CD4-positive, CD25-positive, alpha-beta regulatory T cell (primary cell): ENCODE measurements at regions not wholly inside any gene's neighbourhood (a gene's known extent, or its start where the extent isn't known, plus 50 kb on each side); places are given as distances from the start of the nearest gene placed in this dataset.
"Not testable (repeated sequence)": the region's sequence is repeated elsewhere in the genome, so short reads cannot be mapped to it uniquely, and the experiment has no call there.

Experiments used
- ATAC-seq, 2 donors: fragments of 150-1000 bp; cut with Tn5 transposase; one replicate each; pipeline ENCODE4 v1.10.0; 2021; ENCODE audit warnings: low read depth in 2 of 2, moderate number of reproducible peaks in 2 of 2, moderate library complexity in 1 of 2
- DNase-seq, 3 donors: peaks; one replicate each; pipeline versions ENCODE4 v3.0.0 to v3.0.0-alpha.2; 2012 to 2022; ENCODE audit warnings: mixed read lengths in 1 of 3
- H3K27ac ChIP-seq: one replicate; pipeline ENCODE4 v1.7.0; 2013; ENCODE audit warnings: mild to moderate bottlenecking, low read length; ENCODE audit not compliant: insufficient read depth, poor library complexity, severe bottlenecking
- H3K27me3 ChIP-seq: one replicate; pipeline ENCODE4 v1.7.0; 2013; ENCODE audit warnings: low read length; ENCODE audit not compliant: control insufficient read depth, insufficient read depth
- H3K36me3 ChIP-seq: one replicate; pipeline ENCODE4 v1.7.0; 2013; ENCODE audit warnings: mild to moderate bottlenecking, low read length, moderate library complexity; ENCODE audit not compliant: control insufficient read depth, insufficient read depth
- H3K4me1 ChIP-seq: 2 replicates; pipeline ENCODE4 v1.7.0; 2013; ENCODE audit warnings: mild to moderate bottlenecking, low read length; ENCODE audit not compliant: insufficient read depth, control insufficient read depth, poor library complexity, severe bottlenecking
- H3K4me3 ChIP-seq: one replicate; pipeline ENCODE4 v1.7.0; 2013; ENCODE audit warnings: low read depth, mild to moderate bottlenecking, low read length, moderate library complexity
- H3K9me3 ChIP-seq, 2 experiments: 1 replicate in 1 of 2; 2 replicates in 1 of 2; pipeline ENCODE4 v1.7.0; 2013; ENCODE audit warnings: low read length in 2 of 2, mild to moderate bottlenecking in 1 of 2, moderate library complexity in 1 of 2; ENCODE audit not compliant: control insufficient read depth in 2 of 2
- H3K27ac Mint-ChIP-seq, 3 donors: one replicate each; pipeline ENCODE4 v1.8.0; 2020 to 2022; ENCODE audit warnings: mild to moderate bottlenecking in 3 of 3, mixed read lengths in 3 of 3, moderate library complexity in 2 of 3
- H3K27me3 Mint-ChIP-seq: one replicate; pipeline ENCODE4 v1.8.0; 2022; ENCODE audit warnings: mild to moderate bottlenecking, mixed read lengths
- H3K36me3 Mint-ChIP-seq: one replicate; pipeline ENCODE4 v1.8.0; 2020; ENCODE audit warnings: mixed read lengths
- H3K4me1 Mint-ChIP-seq, 4 donors: one replicate each; pipeline ENCODE4 v1.8.0; 2020 to 2022; ENCODE audit warnings: mixed read lengths in 4 of 4, mild to moderate bottlenecking in 1 of 4
- H3K4me3 Mint-ChIP-seq, 4 donors: one replicate each; pipeline ENCODE4 v1.8.0; 2020 to 2022; ENCODE audit warnings: mild to moderate bottlenecking in 4 of 4, mixed read lengths in 4 of 4, moderate library complexity in 3 of 4
- H3K9me3 Mint-ChIP-seq, 7 donors: one replicate each; pipeline ENCODE4 v1.8.0; 2020 to 2022; ENCODE audit warnings: mixed read lengths in 7 of 7, mild to moderate bottlenecking in 3 of 7, moderate library complexity in 2 of 7

DNA sequence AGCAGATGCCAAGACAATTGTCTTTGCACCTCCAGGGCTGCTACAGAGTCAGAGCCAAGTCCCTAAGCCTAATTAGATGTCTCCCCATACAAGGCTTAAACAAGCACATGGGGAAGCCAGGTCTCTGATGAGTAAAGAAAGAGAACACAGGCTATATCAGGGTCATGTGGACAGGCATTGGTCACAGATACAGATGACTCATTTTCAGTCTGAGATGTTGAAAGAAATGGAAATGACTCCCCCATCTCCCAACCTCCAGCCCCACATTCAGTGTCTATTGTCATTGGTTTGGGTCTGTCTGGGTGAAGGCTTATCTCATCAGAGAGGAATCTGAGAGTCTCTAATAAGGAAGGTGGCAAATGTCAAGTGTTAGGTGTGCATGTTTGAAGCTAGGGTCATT lies 290.1 kb upstream of the KIAA1217 start:
- no peak for ATAC-seq
- Histone ChIP-seq H3K4me3 (no peak overlapping the region), H3K27me3 (no peaks in the 10 kb centered on the region), H3K9me3 (no peaks in the 10 kb centered on the region), H3K27ac (no peak overlapping the region), H3K36me3 (no peaks in the 10 kb centered on the region), H3K4me1 (no peaks in the 10 kb centered on the region)
- H3K27ac Mint-ChIP-seq, result no peak overlapping the region
- no peaks in the 10 kb centered on the region for H3K4me1 Mint-ChIP-seq
- peaks cover 0 to 17% (median 2%) of the 10 kb centered on the region in 7 donors for H3K9me3 Mint-ChIP-seq
- H3K27me3 Mint-ChIP-seq, result peaks cover 5% of the 10 kb centered on the region
- H3K36me3 Mint-ChIP-seq, result no peaks in the 10 kb centered on the region
- DNase-seq, result no peak
- H3K4me3 Mint-ChIP-seq, result no peak overlapping the region

DNA sequence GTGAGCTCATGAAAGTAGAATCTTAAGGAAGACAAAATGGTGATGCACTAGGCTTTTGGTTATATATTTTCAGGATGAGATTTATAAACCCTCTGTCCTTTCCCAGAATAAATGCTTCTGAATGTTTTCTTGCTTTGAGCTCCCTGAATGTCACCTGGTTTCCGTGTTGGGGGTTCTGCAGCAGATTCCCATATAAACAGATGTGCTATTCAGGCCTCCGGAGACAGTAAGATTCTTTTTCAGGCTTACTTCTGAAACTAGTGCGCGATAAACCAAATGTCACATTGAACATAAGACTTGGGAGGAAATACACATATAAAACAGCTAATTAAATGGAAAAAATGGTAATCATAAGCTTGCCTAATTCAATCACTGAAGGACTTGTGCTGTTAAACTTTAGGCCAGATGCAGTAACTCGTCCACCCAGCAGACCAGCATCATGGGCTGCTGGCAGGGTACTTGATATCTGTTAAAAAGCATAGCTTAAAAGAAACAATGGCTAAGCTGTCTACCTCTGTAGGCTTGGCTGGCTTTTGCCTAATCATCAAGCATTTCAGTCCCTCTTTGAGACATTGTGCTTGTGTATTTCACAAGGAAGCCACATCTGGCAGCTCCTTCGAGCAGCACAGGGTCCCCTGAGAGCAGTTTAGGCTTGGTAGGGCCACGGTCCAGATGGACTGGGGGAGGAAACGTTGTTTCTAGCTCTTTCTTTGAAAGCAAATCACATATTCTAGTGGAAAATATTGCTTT lies 281.2 kb upstream of the KIAA1217 start:
- no peak overlapping the region for H3K27ac ChIP-seq
- H3K36me3 ChIP-seq, result no peaks in the 10 kb centered on the region
- H3K27me3 Mint-ChIP-seq, result no peaks in the 10 kb centered on the region
- H3K27ac Mint-ChIP-seq, result no peak overlapping the region
- ATAC-seq (no peak), DNase-seq (no peak)
- H3K4me1 ChIP-seq, result no peaks in the 10 kb centered on the region
- H3K4me3 Mint-ChIP-seq, result no peak overlapping the region
- H3K9me3 ChIP-seq, result no peaks in the 10 kb centered on the region
- H3K4me3 ChIP-seq, result no peak overlapping the region
- H3K9me3 Mint-ChIP-seq, result peaks cover 0 to 2% (median 0%) of the 10 kb centered on the region in 7 donors
- no peaks in the 10 kb centered on the region for H3K27me3 ChIP-seq
- H3K4me1 Mint-ChIP-seq, result no peaks in the 10 kb centered on the region
- no peaks in the 10 kb centered on the region for H3K36me3 Mint-ChIP-seq

DNA sequence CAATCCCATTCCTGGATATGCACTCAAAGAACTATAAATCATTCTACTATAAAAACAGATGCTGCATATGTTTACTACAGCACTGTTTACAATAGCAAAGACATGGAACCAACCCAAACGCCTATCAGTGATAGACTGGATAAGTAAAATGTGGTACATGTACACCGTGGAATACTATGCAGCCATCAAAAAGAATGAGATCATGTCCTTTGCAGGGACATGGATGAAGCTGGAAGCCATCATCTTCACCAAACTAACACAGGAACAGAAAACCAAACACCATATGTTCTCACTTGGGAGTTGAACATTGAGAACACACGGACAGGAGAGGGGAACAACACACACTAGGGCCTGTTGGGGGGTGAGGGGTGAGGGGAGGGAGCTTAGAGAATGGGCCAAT lies 274.9 kb upstream of the KIAA1217 start:
- not testable (repeated sequence) for ATAC-seq, H3K36me3 ChIP-seq, DNase-seq, H3K4me3 ChIP-seq, H3K9me3 ChIP-seq, H3K27ac Mint-ChIP-seq, H3K4me3 Mint-ChIP-seq, H3K36me3 Mint-ChIP-seq, H3K27ac ChIP-seq, H3K4me1 Mint-ChIP-seq, H3K4me1 ChIP-seq, H3K27me3 Mint-ChIP-seq, H3K27me3 ChIP-seq, H3K9me3 Mint-ChIP-seq

DNA sequence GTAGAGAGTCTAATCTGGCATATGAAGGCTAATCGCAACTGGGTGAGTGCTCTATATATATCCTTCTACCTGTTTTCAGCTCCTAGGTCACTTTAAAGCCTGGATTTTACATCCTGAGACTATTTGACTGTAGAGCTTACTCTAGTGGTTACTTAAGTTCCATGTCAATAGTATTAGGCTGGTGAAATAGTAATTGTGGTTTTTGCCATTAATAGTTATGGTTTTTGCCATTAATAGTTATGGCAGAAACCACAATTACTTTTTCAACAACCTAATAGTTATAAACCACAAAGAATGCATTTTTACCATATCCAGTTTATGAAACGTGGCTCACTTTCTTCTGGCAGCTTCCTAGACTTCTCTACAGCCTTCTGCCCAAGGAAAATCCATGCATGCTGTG lies 263.1 kb upstream of the KIAA1217 start:
- Histone ChIP-seq H3K4me1 (no peaks in the 10 kb centered on the region), H3K27me3 (no peaks in the 10 kb centered on the region), H3K36me3 (no peaks in the 10 kb centered on the region), H3K4me3 (no peak overlapping the region), H3K27ac (no peak overlapping the region), H3K9me3 (no peaks in the 10 kb centered on the region)
- no peaks in the 10 kb centered on the region for H3K36me3 Mint-ChIP-seq
- H3K4me3 Mint-ChIP-seq, result no peak overlapping the region
- ATAC-seq (no peak), DNase-seq (no peak)
- H3K27ac Mint-ChIP-seq, result no peak overlapping the region
- H3K4me1 Mint-ChIP-seq, result no peaks in the 10 kb centered on the region
- no peaks in the 10 kb centered on the region for H3K27me3 Mint-ChIP-seq
- peaks cover 0 to 6% (median 0%) of the 10 kb centered on the region in 7 donors for H3K9me3 Mint-ChIP-seq

DNA sequence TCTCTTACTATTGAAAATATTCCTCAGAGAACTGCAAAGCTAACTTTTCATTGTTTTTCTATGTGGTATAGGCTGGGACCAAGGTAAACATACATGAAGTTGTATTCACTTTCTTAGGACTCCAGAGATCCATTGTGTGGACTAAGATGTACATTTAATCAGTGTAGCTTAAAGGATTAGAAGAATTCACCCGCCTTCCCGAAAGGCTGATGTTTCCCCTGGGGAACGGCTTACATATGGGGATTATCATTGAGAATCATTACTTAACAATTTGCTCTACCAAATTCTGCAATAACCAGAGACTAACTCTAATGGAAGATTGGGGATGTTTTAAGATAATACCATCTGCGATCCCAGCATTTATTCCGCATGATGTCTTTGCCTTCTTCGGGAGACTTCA lies 257.1 kb upstream of the KIAA1217 start:
- H3K27ac ChIP-seq, result no peak overlapping the region
- H3K27ac Mint-ChIP-seq, result no peak overlapping the region
- DNase-seq (no peak), ATAC-seq (no peak)
- H3K36me3 Mint-ChIP-seq, result no peaks in the 10 kb centered on the region
- H3K9me3 ChIP-seq, result peaks cover 0 to 4% of the 10 kb centered on the region in 2 experiments
- no peak overlapping the region for H3K4me3 Mint-ChIP-seq
- H3K4me1 Mint-ChIP-seq, result no peaks in the 10 kb centered on the region
- no peaks in the 10 kb centered on the region for H3K27me3 Mint-ChIP-seq
- no peak overlapping the region for H3K4me3 ChIP-seq
- H3K9me3 Mint-ChIP-seq, result peaks cover 0 to 16% (median 0%) of the 10 kb centered on the region in 7 donors
- no peaks in the 10 kb centered on the region for H3K4me1 ChIP-seq
- no peaks in the 10 kb centered on the region for H3K36me3 ChIP-seq
- no peaks in the 10 kb centered on the region for H3K27me3 ChIP-seq

DNA sequence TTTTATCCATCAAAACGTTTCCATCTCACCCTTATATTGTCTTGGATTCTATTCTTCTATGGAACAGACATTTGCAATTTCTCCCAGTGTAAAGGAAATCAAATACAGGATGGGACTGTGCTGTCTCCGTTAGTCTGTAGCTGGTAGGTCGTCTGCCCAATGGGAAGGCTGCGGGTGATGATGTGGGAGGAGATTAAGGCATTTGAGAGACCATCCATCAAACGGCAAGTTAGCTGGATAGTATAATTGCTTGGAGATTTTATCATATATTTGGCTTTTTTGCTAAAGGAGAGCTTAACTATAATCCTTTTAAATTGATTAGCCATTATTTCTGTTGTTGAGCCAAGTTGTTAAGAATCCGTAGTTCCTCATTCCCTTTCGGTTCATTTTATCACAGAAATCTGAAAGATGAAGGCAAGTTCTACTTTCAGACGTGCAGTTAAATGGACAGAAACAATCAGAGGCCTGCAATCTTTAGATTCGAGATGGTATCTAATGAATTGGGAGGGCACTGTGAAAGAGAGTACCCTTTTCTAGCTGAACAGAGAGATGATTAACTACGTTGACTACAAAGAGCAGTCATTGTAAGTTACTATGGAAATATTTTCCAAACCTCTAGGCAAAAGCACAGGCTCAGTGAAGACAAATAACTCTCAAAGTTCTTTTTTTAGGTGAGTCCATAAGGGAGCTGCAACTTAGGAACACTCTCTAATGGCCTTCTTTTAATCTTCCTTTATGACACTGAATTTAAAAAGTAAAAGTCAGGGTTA lies 253.3 kb upstream of the KIAA1217 start:
- H3K4me1 ChIP-seq, result no peaks in the 10 kb centered on the region
- no peak overlapping the region for H3K4me3 ChIP-seq
- no peak for ATAC-seq
- H3K36me3 Mint-ChIP-seq, result no peaks in the 10 kb centered on the region
- no peak for DNase-seq
- no peaks in the 10 kb centered on the region for H3K4me1 Mint-ChIP-seq
- H3K9me3 ChIP-seq, result peaks cover 0 to 4% of the 10 kb centered on the region in 2 experiments
- no peaks in the 10 kb centered on the region for H3K27me3 Mint-ChIP-seq
- no peaks in the 10 kb centered on the region for H3K36me3 ChIP-seq
- no peaks in the 10 kb centered on the region for H3K27me3 ChIP-seq
- H3K9me3 Mint-ChIP-seq, result peaks cover 0 to 16% (median 2%) of the 10 kb centered on the region in 7 donors
- H3K27ac Mint-ChIP-seq, result no peak overlapping the region
- no peak overlapping the region for H3K4me3 Mint-ChIP-seq
- no peak overlapping the region for H3K27ac ChIP-seq

DNA sequence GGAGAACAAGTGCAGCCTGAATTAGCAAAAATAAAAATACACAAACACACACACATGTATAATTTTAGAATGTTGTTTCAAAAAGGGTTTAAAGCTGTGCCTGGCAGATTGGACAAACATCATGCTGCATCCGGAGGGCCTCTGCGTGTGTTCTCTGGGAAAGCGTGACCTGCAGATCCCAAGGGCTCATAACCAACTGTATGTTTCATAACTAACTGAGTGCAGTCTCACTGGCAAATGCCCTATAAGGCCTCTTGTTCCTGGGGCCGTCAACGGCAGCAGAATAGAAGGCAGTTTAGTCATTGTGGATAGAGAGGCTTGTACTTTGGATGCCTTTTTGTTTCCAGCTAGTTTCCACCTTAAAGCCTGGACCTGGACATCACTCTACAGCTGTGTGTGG lies 243.8 kb upstream of the KIAA1217 start:
- no peak overlapping the region for H3K27ac Mint-ChIP-seq
- no peak overlapping the region for H3K4me3 Mint-ChIP-seq
- Histone ChIP-seq H3K27ac (no peak overlapping the region), H3K9me3 (no peaks in the 10 kb centered on the region), H3K4me3 (no peak overlapping the region), H3K36me3 (no peaks in the 10 kb centered on the region), H3K4me1 (no peaks in the 10 kb centered on the region), H3K27me3 (no peaks in the 10 kb centered on the region)
- no peaks in the 10 kb centered on the region for H3K36me3 Mint-ChIP-seq
- H3K4me1 Mint-ChIP-seq, result no peaks in the 10 kb centered on the region
- no peak for DNase-seq
- peaks cover 0 to 10% (median 6%) of the 10 kb centered on the region in 7 donors for H3K9me3 Mint-ChIP-seq
- no peak for ATAC-seq
- H3K27me3 Mint-ChIP-seq, result no peaks in the 10 kb centered on the region

DNA sequence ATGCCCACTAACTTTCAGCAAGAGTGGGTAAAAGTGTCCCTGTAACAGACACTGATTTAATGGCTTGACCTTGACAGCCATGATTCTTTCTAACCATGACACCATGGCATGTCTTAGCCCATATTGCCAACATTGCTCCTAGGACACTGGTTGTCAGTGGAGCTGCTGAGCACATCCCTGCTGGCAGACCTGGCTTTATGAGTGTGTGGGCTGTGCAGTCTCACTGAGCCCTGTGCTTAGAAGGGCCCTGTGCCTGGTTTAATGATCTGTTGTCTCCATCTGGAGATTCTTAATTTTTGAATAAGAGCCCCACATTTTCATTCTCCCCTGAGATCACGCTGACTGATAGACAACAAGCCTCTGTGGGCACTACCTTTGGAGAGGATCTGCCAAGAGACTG lies 243.1 kb upstream of the KIAA1217 start:
- H3K36me3 Mint-ChIP-seq, result no peaks in the 10 kb centered on the region
- Histone ChIP-seq H3K9me3 (no peaks in the 10 kb centered on the region), H3K4me1 (no peaks in the 10 kb centered on the region), H3K4me3 (no peak overlapping the region), H3K36me3 (no peaks in the 10 kb centered on the region), H3K27me3 (no peaks in the 10 kb centered on the region), H3K27ac (no peak overlapping the region)
- ATAC-seq, result no peak
- no peak for DNase-seq
- no peak overlapping the region for H3K4me3 Mint-ChIP-seq
- H3K4me1 Mint-ChIP-seq, result no peaks in the 10 kb centered on the region
- H3K27me3 Mint-ChIP-seq, result no peaks in the 10 kb centered on the region
- peaks cover 0 to 10% (median 6%) of the 10 kb centered on the region in 7 donors for H3K9me3 Mint-ChIP-seq
- no peak overlapping the region for H3K27ac Mint-ChIP-seq
